ENCODE measurements at regions not wholly inside any gene's neighbourhood (a gene's known extent, or its start where the extent isn't known, plus 50 kb on each side); places are given as distances from the start of the nearest gene placed in this dataset.
"Not testable (repeated sequence)": the region's sequence is repeated elsewhere in the genome, so short reads cannot be mapped to it uniquely, and the experiment has no call there.

DNA sequence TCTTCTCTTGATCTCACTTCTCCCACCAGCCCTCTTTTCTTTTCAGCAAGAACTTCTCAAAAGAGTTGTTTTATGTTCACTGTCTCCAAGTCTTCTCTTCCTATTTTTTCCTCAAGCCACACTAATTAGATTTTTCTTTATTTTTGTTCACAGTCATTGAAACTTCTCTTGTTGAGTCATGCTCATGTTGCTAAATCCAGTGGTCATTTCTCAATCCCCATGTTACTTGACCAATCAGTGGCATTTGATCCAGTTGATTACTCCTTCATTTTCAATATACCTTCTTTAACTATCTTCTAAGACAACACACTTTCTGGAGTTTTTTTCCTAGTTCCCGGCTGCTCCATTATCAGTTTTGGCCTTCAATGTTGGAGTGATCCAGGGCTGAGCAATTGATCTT lies 103.1 kb upstream of the LSM6 start:
- FAIRE-seq = no peak

DNA sequence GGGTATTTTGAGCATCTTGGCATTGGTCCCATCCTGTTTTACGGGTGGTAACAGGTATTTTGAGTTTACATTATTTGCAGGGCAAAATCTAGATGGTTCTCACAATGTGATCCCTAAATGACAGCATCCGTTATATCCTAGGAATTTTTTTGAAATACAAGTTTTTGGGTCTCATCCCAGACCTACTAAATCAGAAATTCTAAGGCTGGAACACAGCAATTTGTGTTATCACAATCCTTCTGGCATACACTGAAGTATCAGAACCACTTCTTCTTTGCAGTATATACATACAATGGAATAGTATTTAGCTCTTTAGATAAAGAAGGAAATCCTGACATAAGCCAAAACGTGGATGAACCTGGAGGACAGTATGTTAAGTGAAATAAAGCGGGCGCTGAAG lies 104.1 kb upstream of the LSM6 start:
- FAIRE-seq = no peak

- FAIRE-seq = no peak
Measured at GRCh38 chr4:146063143-146063542, 112.4 kb upstream of the LSM6 start.

GRCh38 chr4:146062340-146062739 lies 113.2 kb upstream of the LSM6 start:
- FAIRE-seq = no peak

- FAIRE-seq = no peak
Measured at GRCh38 chr4:146061610-146062334, 113.7 kb upstream of the LSM6 start.

DNA sequence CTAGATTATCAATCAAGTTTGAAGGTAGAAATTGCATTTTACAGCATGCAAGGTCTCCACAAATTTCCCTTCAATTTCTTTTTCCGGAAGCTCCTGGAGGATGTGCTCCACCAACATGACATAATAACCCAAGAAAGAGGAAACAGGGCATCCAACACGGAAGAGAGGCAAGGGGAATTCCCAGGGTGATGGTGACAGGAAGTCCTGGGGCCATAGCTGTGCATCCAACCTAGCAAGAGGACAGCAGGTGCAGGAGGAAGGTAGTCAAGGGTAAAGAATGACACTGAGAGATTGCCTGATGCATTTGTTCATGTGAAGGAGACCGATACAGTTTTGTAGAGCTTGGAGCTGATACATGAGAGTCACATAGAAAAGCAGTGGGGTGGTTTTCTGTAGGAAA lies 115.7 kb upstream of the LSM6 start:
- FAIRE-seq = no peak

DNA sequence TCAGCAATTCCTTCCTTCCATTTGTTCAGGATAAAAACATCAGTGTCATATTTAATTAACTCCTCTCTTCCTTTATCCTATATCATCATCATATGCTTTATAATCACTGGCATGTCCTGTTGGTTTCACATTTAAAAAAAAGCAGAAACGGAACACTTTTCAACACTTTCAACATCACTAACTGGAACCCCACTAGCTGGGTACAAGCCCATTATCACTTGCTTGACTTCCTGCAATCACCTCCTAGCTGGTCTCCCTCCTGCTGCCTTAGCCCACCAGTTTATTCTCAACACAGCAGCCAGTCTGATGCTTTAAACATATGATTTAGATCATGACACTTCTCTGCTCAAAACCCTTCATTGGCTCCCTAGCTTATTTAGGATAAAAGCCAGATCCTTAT lies 116.4 kb upstream of the LSM6 start:
- FAIRE-seq = no peak

DNA sequence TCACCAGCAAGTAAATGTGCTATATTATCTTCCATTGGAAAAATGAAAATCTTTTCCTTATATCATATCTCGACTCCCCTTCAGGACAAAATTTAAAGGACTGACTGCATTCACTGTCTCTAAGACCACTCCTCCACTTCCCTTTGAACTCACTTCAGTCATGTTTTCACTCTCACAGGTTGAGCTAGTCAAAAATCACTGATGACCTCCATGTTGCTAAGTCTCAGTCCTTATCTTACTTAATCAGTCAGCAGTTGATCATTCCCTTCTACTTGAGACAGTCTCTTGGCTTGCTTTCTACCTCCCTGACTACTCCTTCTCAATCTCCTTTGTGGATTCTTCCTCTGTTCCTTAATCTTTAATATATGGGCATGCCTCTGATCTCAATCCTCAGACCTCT lies 117.0 kb upstream of the LSM6 start:
- no peak for FAIRE-seq

DNA sequence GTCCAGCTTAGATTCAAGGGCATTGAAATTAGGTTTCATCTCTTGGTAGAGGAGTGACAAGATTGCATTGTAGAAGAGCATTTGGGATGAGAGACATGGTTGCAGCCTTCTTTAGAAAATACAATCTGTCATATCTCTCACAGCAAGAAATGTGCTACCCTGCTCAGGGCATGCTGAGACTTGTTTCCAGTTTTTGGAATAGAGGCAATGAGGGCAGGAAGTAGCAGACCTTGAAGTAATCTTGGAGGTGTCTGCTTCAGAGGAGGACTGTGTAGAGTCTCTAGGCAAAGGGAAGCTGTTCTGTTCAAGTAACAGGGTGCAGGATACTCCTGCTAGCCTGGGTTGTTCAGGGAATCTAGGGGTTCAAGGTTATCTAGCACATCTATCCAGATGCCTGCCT lies 116.1 kb upstream of the ZNF827 start:
- FAIRE-seq = no peak

DNA sequence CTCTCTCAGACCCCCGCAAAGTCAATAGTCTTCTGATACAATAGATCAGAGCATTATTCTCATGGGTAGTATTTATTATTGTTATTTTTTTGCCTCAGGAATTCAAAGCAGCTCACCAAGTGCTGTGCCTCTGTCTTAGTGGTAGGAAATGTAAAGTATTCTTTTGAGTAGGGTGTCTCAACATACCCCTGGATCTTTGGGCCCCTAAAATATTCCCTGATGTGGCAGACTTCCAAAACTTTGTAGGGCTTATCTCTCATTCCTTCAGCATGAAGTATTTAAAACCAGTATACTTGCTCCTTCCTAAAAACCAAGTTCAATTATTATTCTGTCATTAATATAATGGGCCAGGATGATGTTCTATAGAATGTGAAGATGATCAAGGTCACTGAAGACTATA lies 115.3 kb upstream of the ZNF827 start:
- no peak for FAIRE-seq

- no peak for FAIRE-seq
Measured at GRCh38 chr4:146051728-146052391, 113.2 kb upstream of the ZNF827 start.

- FAIRE-seq = no peak
Measured at GRCh38 chr4:146051223-146051622, 112.6 kb upstream of the ZNF827 start.

DNA sequence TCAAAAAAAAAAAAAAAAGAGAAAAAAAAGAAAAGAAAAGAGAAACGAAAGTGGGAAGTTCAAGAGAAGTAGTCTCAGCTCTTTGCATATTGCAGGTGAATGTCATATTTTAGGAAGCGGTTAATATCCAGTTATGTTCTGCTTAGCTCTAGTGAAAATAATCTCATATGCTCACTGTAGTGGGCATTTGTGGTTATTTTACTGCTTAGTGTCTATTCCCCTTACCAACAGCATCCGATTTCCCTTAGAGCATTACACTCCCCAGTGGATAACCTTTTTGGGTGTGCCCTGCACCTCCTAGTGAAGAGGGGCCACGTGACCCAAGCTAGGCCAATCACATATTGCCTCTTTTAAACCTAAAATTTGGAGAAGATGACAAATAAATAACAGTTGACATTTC lies 111.2 kb upstream of the ZNF827 start:
- no peak for FAIRE-seq

DNA sequence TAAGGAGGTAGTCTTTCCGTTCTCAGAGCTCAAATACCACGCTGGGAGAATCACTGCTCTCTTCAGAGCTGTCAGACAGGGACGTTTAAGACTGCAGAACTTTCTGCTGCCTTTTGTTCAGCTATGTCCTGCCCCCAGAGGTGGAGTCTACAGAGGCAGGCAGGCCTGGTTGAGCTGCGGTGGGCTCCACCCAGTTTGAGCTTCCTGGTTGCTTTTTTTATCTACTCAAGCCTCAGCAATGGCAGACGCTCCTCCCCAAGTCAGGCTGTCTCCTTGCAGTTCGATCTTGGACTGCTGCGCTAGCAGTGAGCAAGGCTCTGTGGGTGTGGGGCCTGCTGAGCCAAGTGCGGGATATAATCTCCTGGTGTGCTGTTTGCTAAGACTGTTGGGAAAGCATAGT lies 109.1 kb upstream of the ZNF827 start:
- not testable (repeated sequence) for FAIRE-seq

DNA sequence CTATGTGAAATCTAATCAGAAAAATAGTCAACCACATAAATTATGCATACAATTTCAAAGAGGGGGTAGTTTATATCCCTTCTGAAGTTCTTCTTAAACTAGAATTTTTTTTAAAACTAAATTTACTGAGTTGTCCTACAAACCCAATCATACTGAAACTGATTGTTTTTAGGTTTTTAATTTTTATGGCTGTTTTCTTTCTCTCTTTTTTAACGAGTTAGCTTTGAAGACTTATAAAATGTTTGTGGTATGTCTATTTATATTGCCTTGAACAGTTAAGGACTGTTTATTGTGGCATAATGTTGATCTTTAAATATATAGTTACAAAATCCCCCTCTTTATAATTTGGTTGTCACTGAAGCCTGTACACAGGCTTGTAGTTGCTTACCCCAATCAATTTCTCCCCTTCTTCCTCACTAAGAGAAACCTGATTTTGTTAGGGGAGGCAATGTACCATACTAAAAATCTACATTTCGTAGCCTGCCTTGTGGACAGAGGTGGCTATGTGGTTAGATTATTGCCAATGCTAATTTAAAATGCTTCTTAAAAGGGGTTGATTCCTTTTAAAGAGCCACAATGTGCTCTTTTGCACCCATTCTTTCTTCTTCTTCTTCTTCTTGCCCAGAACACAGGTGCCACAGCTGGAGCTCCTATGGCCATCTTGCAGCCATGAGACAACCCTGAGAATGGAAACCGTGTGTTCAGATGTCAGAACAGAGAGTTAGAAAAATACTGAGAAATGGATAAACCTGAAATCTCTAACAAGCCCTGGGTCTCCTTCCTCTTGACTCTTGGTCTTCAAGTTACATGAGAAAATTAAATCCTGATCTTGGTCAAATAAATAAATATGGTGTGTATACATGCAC lies 102.7 kb upstream of the ZNF827 start:
- no peak for FAIRE-seq

- no peak for FAIRE-seq
Measured at GRCh38 chr4:146040623-146041022, 102.0 kb upstream of the ZNF827 start.

GRCh38 chr4:146033149-146033548 lies 94.5 kb upstream of the ZNF827 start:
- no peak for FAIRE-seq

DNA sequence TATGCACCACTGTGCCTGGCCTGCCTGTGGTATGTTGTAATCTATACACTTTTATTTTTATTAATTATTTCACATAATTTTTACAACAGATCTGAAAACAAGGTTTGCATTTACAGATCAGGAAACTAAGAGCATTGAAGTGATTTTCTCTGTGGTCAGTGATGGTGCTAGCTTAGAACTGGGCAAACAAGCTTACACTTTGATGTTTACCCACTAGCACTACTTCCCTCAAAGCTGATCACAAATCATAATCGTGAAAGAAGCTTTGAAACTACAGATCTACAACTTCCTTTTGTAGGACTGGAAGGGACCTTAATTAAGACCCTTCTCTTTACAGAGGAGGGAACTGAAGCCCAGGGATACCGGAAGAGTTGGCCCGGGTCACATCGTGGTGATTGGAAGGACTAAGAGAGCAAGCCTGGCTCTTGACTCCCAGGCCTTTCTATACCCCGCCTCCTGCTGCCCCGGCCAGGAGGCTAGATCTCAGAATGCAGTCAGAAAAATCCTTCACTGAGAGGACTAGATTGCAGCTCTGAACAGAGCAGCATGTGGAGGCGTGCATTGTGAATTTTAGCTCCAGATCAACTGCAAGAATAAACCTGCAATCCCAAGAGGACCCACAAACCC lies 93.7 kb upstream of the ZNF827 start:
- FAIRE-seq = no peak

DNA sequence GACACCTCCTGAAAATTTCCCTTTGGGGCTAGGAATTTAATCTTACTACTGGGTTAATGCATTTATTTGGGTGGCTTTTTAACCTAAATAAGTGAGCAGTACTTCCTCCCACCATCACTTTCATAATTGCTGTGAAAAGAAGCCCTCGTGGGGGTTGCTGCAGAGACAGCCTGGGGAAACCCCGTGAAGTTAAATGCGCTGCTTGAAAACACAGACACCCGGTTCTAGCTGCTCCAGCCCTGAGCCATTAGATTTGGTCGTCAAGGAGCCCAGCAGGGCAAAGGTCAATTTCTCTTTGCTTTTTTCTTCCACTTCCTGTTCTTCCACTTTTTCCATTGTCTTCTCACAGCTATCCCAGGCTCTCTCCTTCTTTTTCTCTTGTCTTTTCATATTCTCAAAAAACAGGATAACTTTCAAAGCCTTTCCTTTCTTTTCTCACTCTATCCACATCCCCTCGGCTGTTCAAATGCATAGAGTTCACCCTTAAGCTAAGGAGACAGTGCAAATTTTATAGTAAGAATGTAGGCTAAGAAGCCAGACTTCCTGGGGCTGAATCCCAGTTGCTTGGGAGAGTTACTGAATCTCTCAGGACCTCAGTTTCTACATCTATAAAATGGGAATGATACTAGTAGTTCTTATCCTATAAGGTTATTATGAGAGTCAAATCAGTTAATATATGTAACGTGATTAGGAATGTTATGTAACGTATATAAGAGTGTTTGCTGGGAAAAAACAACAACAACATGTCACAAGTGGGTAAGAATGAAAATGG lies 91.5 kb upstream of the ZNF827 start:
- FAIRE-seq = no peak

GRCh38 chr4:146029147-146029546 lies 90.5 kb upstream of the ZNF827 start:
- FAIRE-seq = no peak

GRCh38 chr4:146027761-146028160 lies 89.1 kb upstream of the ZNF827 start:
- FAIRE-seq = no peak

- FAIRE-seq = no peak
Measured at GRCh38 chr4:146023334-146023967, 84.8 kb upstream of the ZNF827 start.

All from colon (tissue), 2 donors.